GM19239 (cell line): ENCODE measurements at regions not wholly inside any gene's neighbourhood (a gene's known extent, or its start where the extent isn't known, plus 50 kb on each side); places are given as distances from the start of the nearest gene placed in this dataset.
"Not testable (repeated sequence)": the region's sequence is repeated elsewhere in the genome, so short reads cannot be mapped to it uniquely, and the experiment has no call there.

Source experiments
- DNase-seq: peaks from one replicate; pipeline ENCODE4 v3.0.0; 2011; ENCODE audit warnings: low spot score; ENCODE audit not compliant: insufficient read length
- FAIRE-seq: peaks from 2 replicates; lab custom pipeline; 2011; peaks lifted over from hg19 to GRCh38; lab: Jason Lieb, UNC

GRCh38 chr2:187854801-187855200, 300.6 kb upstream of the TFPI start:
- FAIRE-seq = no peak
- no peak for DNase-seq

- DNase-seq (no peak), FAIRE-seq (no peak)
Measured at GRCh38 chr2:187855689-187856088, 301.5 kb upstream of the TFPI start.

- no peak for FAIRE-seq
Measured at GRCh38 chr2:187857826-187858225, 303.6 kb upstream of the TFPI start.

GRCh38 chr2:187862715-187863114, 308.5 kb upstream of the TFPI start:
- FAIRE-seq (no peak), DNase-seq (no peak)

More at GRCh38 chr2:187857826-187858225, 303.6 kb upstream of the TFPI start:
- DNase-seq = no peak

- DNase-seq (no peak), FAIRE-seq (no peak)
Measured at GRCh38 chr2:187865025-187865424, 310.8 kb upstream of the TFPI start.

GRCh38 chr2:187867165-187867564, 312.9 kb upstream of the TFPI start:
- no peak for DNase-seq
- FAIRE-seq = no peak

- FAIRE-seq = no peak
- DNase-seq = no peak
Measured at GRCh38 chr2:187869195-187869594, 315.0 kb upstream of the TFPI start.

GRCh38 chr2:187871506-187871905, 317.3 kb upstream of the TFPI start:
- DNase-seq (no peak), FAIRE-seq (no peak)

- FAIRE-seq (no peak), DNase-seq (no peak)
Measured at GRCh38 chr2:187873132-187873531, 318.9 kb upstream of the TFPI start.

- FAIRE-seq (no peak), DNase-seq (no peak)
Measured at GRCh38 chr2:187874786-187875185, 320.6 kb upstream of the TFPI start.

- FAIRE-seq = no peak
- no peak for DNase-seq
Measured at GRCh38 chr2:187875261-187876141, 321.3 kb upstream of the TFPI start.

GRCh38 chr2:187876554-187876953, 322.3 kb upstream of the TFPI start:
- DNase-seq (no peak), FAIRE-seq (no peak)

- DNase-seq (no peak), FAIRE-seq (no peak)
Measured at GRCh38 chr2:187877391-187877790, 323.2 kb upstream of the TFPI start.

GRCh38 chr2:187878112-187878511, 323.9 kb upstream of the TFPI start:
- DNase-seq = no peak
- no peak for FAIRE-seq

GRCh38 chr2:187879491-187879890, 325.3 kb upstream of the TFPI start:
- no peak for FAIRE-seq

GRCh38 chr2:187884003-187884402, 329.8 kb upstream of the TFPI start:
- FAIRE-seq (no peak), DNase-seq (no peak)

More at GRCh38 chr2:187879491-187879890, 325.3 kb upstream of the TFPI start:
- no peak for DNase-seq

- FAIRE-seq = no peak
- DNase-seq = no peak
Measured at GRCh38 chr2:187890690-187891089, 336.5 kb upstream of the TFPI start.

- FAIRE-seq = no peak
- DNase-seq = no peak
Measured at GRCh38 chr2:187900021-187900420, 345.8 kb upstream of the TFPI start.

GRCh38 chr2:187906021-187906420, 351.8 kb upstream of the TFPI start:
- no peak for DNase-seq
- FAIRE-seq = no peak

- not testable (repeated sequence) for FAIRE-seq, DNase-seq
Measured at GRCh38 chr2:187910922-187911321, 356.7 kb upstream of the TFPI start.

GRCh38 chr2:187912950-187913349, 358.7 kb upstream of the TFPI start:
- DNase-seq (no peak), FAIRE-seq (no peak)

- DNase-seq (no peak), FAIRE-seq (no peak)
Measured at GRCh38 chr2:187915810-187916209, 361.6 kb upstream of the TFPI start.
